ENCODE measurements at regions not wholly inside any gene's neighbourhood (a gene's known extent, or its start where the extent isn't known, plus 50 kb on each side); places are given as distances from the start of the nearest gene placed in this dataset.
A peak's percentile ranks its signal among the peaks of the same experiment; 100 is the strongest.
"Not testable (repeated sequence)": the region's sequence is repeated elsewhere in the genome, so short reads cannot be mapped to it uniquely, and the experiment has no call there.

- H3K27ac ChIP-seq, result no peak overlapping the region
- 5 to 82% (median 50%) methylated on average over 1 to 16 of the region's 18 CpGs; no CpG with 5 or more reads in 1 of the 10 experiments for WGBS, 10 experiments
- in situ Hi-C loops (cut with MboI; ENCODE audit: low pct_unique_long_range_greater_than_20kb in 2 of 9, low sequenced_read_pairs in 9 of 9, unreplicated experiment in 9 of 9), result no loop called here
- H3K4me3 ChIP-seq, result no peak overlapping the region
- H3K4me1 ChIP-seq (replicated peaks in 1 of 2), result no peaks in the 10 kb centered on the region
- ATAC-seq (replicated peaks in 6 of 8), result no peak
Measured at GRCh38 chr15:20348900-20349773, 192.5 kb downstream of the GOLGA6L6 start.

GRCh38 chr15:20348291-20348899 lies 193.2 kb downstream of the GOLGA6L6 start:
- in situ Hi-C loops (cut with MboI; ENCODE audit: low pct_unique_long_range_greater_than_20kb in 2 of 9, low sequenced_read_pairs in 9 of 9, unreplicated experiment in 9 of 9), result no loop called here
- Histone ChIP-seq H3K27ac (peak overlapping the region in 1 of 2 donors; percentile 9), H3K4me1 (replicated peaks in 1 of 2) (no peaks in the 10 kb centered on the region), H3K4me3 (no peak overlapping the region)
- ATAC-seq (replicated peaks in 6 of 8), result no peak
- WGBS, 10 experiments, result 28 to 90% (median 49%) methylated on average over 4 to 13 of the region's 13 CpGs; no CpG with 5 or more reads in 1 of the 10 experiments

- Histone ChIP-seq H3K4me1 (replicated peaks in 1 of 2) (no peaks in the 10 kb centered on the region), H3K27ac (no peak overlapping the region), H3K4me3 (no peak overlapping the region)
- no peak for ATAC-seq (replicated peaks in 6 of 8)
- in situ Hi-C loops (cut with MboI; ENCODE audit: low pct_unique_long_range_greater_than_20kb in 2 of 9, low sequenced_read_pairs in 9 of 9, unreplicated experiment in 9 of 9), result no loop called here
- 0 to 69% (median 14%) methylated on average over 2 to 4 of the region's 4 CpGs; no CpG with 5 or more reads in 1 of the 10 experiments for WGBS, 10 experiments
Measured at GRCh38 chr15:20346082-20346805, 195.4 kb downstream of the GOLGA6L6 start.

GRCh38 chr15:20345401-20345958 lies 196.1 kb downstream of the GOLGA6L6 start:
- no peaks in the 10 kb centered on the region for H3K4me1 ChIP-seq (replicated peaks in 1 of 2)
- no peak for ATAC-seq (replicated peaks in 6 of 8)
- no peak overlapping the region for H3K27ac ChIP-seq
- 38 to 90% (median 75%) methylated on average over 1 to 3 of the region's 7 CpGs; no CpG with 5 or more reads in 1 of the 10 experiments for WGBS, 10 experiments
- in situ Hi-C loops (cut with MboI; ENCODE audit: low pct_unique_long_range_greater_than_20kb in 2 of 9, low sequenced_read_pairs in 9 of 9, unreplicated experiment in 9 of 9), result no loop called here
- H3K4me3 ChIP-seq, result no peak overlapping the region

- WGBS, 10 experiments, result 14 to 81% (median 30%) methylated on average over 1 to 12 of the region's 12 CpGs
- ATAC-seq (replicated peaks in 6 of 8), result no peak
- Histone ChIP-seq H3K4me3 (no peak overlapping the region), H3K27ac (no peak overlapping the region), H3K4me1 (replicated peaks in 1 of 2) (no peaks in the 10 kb centered on the region)
- in situ Hi-C loops (cut with MboI; ENCODE audit: low pct_unique_long_range_greater_than_20kb in 2 of 9, low sequenced_read_pairs in 9 of 9, unreplicated experiment in 9 of 9), result no loop called here
Measured at GRCh38 chr15:20344601-20345400, 196.8 kb downstream of the GOLGA6L6 start.

- ATAC-seq (replicated peaks in 6 of 8); H3K4me3 ChIP-seq; H3K4me1 ChIP-seq (replicated peaks in 1 of 2); in situ Hi-C loops (cut with MboI; ENCODE audit: low pct_unique_long_range_greater_than_20kb in 2 of 9, low sequenced_read_pairs in 9 of 9, unreplicated experiment in 9 of 9); H3K27ac ChIP-seq: not testable (repeated sequence)
- WGBS, 10 experiments, result 0 to 90% (median 54%) methylated on average over 1 to 10 of the region's 10 CpGs; no CpG with 5 or more reads in 1 of the 10 experiments
Measured at GRCh38 chr15:20343395-20344211, 198.0 kb downstream of the GOLGA6L6 start.

GRCh38 chr15:20342601-20343394 lies 198.8 kb downstream of the GOLGA6L6 start:
- H3K4me1 ChIP-seq (replicated peaks in 1 of 2); ATAC-seq (replicated peaks in 6 of 8); H3K4me3 ChIP-seq; in situ Hi-C loops (cut with MboI; ENCODE audit: low pct_unique_long_range_greater_than_20kb in 2 of 9, low sequenced_read_pairs in 9 of 9, unreplicated experiment in 9 of 9); H3K27ac ChIP-seq: not testable (repeated sequence)
- 19 to 69% (median 50%) methylated on average over 1 to 3 of the region's 4 CpGs; no CpG with 5 or more reads in 5 of the 10 experiments for WGBS, 10 experiments

- no peak for ATAC-seq (replicated peaks in 6 of 8)
- 7 to 66% (median 37%) methylated on average over 1 to 5 of the region's 5 CpGs; no CpG with 5 or more reads in 1 of the 10 experiments for WGBS, 10 experiments
Measured at GRCh38 chr15:20341901-20342600, 199.5 kb downstream of the GOLGA6L6 start.

GRCh38 chr15:20340931-20341661 lies 200.5 kb downstream of the GOLGA6L6 start:
- no peak overlapping the region for H3K4me3 ChIP-seq
- in situ Hi-C loops (cut with MboI; ENCODE audit: low pct_unique_long_range_greater_than_20kb in 2 of 9, low sequenced_read_pairs in 9 of 9, unreplicated experiment in 9 of 9), result no loop called here
- H3K27ac ChIP-seq, result no peak overlapping the region
- ATAC-seq (replicated peaks in 6 of 8), result no peak
- WGBS, 10 experiments, result 21 to 68% (median 54%) methylated on average over 3 to 7 of the region's 7 CpGs; no CpG with 5 or more reads in 1 of the 10 experiments
- H3K4me1 ChIP-seq (replicated peaks in 1 of 2), result no peaks in the 10 kb centered on the region

More at GRCh38 chr15:20341901-20342600, 199.5 kb downstream of the GOLGA6L6 start:
- H3K4me1 ChIP-seq (replicated peaks in 1 of 2), result no peaks in the 10 kb centered on the region
- H3K4me3 ChIP-seq, result no peak overlapping the region
- H3K27ac ChIP-seq, result no peak overlapping the region
- in situ Hi-C loops (cut with MboI; ENCODE audit: low pct_unique_long_range_greater_than_20kb in 2 of 9, low sequenced_read_pairs in 9 of 9, unreplicated experiment in 9 of 9), result no loop called here

GRCh38 chr15:20340331-20340811 lies 201.2 kb downstream of the GOLGA6L6 start:
- no peaks in the 10 kb centered on the region for H3K4me1 ChIP-seq (replicated peaks in 1 of 2)
- no peak overlapping the region for H3K4me3 ChIP-seq
- in situ Hi-C loops (cut with MboI; ENCODE audit: low pct_unique_long_range_greater_than_20kb in 2 of 9, low sequenced_read_pairs in 9 of 9, unreplicated experiment in 9 of 9), result no loop called here
- H3K27ac ChIP-seq, result peak overlapping the region; percentile 18 to 21
- 22 to 73% (median 51%) methylated on average over 5 to 9 of the region's 9 CpGs for WGBS, 10 experiments
- no peak for ATAC-seq (replicated peaks in 6 of 8)
